ENCODE measurements at regions not wholly inside any gene's neighbourhood (a gene's known extent, or its start where the extent isn't known, plus 50 kb on each side); places are given as distances from the start of the nearest gene placed in this dataset.
"Not testable (repeated sequence)": the region's sequence is repeated elsewhere in the genome, so short reads cannot be mapped to it uniquely, and the experiment has no call there.

- Histone ChIP-seq H2BK5ac (ENCODE audit: low read length) (no peak overlapping the region), H3K18ac (ENCODE audit: low read length) (no peak overlapping the region), H3K79me2 (ENCODE audit: control insufficient read depth, insufficient read depth, low read length) (no peaks in the 10 kb centered on the region), H3K79me1 (ENCODE audit: low read length) (no peaks in the 10 kb centered on the region), H4K5ac (ENCODE audit: low read length) (no peak overlapping the region), H4K8ac (ENCODE audit: low read depth, low read length) (no peak overlapping the region), H3K27me3 (ENCODE audit: insufficient read depth, low read length, poor library complexity) (no peaks in the 10 kb centered on the region), H2AK5ac (ENCODE audit: low read length) (no peak overlapping the region), H2BK120ac (ENCODE audit: low read depth, low read length) (no peak overlapping the region), H2BK15ac (replicated peaks; ENCODE audit: low read depth) (no peak overlapping the region), H3K4me3 (ENCODE audit: low read length) (no peak overlapping the region), H3K9ac (ENCODE audit: low read length) (no peak overlapping the region), H3K56ac (ENCODE audit: low read length) (no peak overlapping the region), H3K23ac (ENCODE audit: low read length) (no peak overlapping the region), H3K4me1 (ENCODE audit: control insufficient read depth, low read depth, low read length) (no peaks in the 10 kb centered on the region), H3K27ac (ENCODE audit: low read depth, low read length) (no peak overlapping the region), H3K4ac (ENCODE audit: low read depth, low read length) (no peak overlapping the region), H3K4me2 (ENCODE audit: low read length) (no peak overlapping the region), H3K36me3 (ENCODE audit: control insufficient read depth, insufficient read depth, low read length) (no peaks in the 10 kb centered on the region)
- no CpG with 5 or more reads among the region's 12 CpGs for WGBS (ENCODE audit: extremely low coverage, insufficient coverage, low lambda C conversion rate)
- no peak for DNase-seq
These were observed 214.9 kb downstream of the FGF9 start for GRCh38 chr13:21885714-21886224.

GRCh38 chr13:21889651-21890050 is 218.8 kb downstream of the FGF9 start:
- H3K23ac ChIP-seq (ENCODE audit: low read length), result no peak overlapping the region
- H2BK15ac ChIP-seq (replicated peaks; ENCODE audit: low read depth), result no peak overlapping the region
- H3K18ac ChIP-seq (ENCODE audit: low read length), result no peak overlapping the region
- H3K4me1 ChIP-seq (ENCODE audit: control insufficient read depth, low read depth, low read length), result no peaks in the 10 kb centered on the region
- no peaks in the 10 kb centered on the region for H3K79me1 ChIP-seq (ENCODE audit: low read length)
- WGBS (ENCODE audit: extremely low coverage, insufficient coverage, low lambda C conversion rate), result no CpG with 5 or more reads among the region's 5 CpGs
- no peak for DNase-seq
- H3K36me3 ChIP-seq (ENCODE audit: control insufficient read depth, insufficient read depth, low read length), result no peaks in the 10 kb centered on the region
- H3K27me3 ChIP-seq (ENCODE audit: insufficient read depth, low read length, poor library complexity), result no peaks in the 10 kb centered on the region
- H3K9ac ChIP-seq (ENCODE audit: low read length), result no peak overlapping the region
- H4K5ac ChIP-seq (ENCODE audit: low read length), result no peak overlapping the region
- H4K8ac ChIP-seq (ENCODE audit: low read depth, low read length), result no peak overlapping the region
- H3K27ac ChIP-seq (ENCODE audit: low read depth, low read length), result no peak overlapping the region
- no peak overlapping the region for H3K4ac ChIP-seq (ENCODE audit: low read depth, low read length)
- H3K4me3 ChIP-seq (ENCODE audit: low read length), result no peak overlapping the region
- H2AK5ac ChIP-seq (ENCODE audit: low read length), result no peak overlapping the region
- H3K4me2 ChIP-seq (ENCODE audit: low read length), result no peak overlapping the region
- H3K79me2 ChIP-seq (ENCODE audit: control insufficient read depth, insufficient read depth, low read length), result no peaks in the 10 kb centered on the region
- H2BK5ac ChIP-seq (ENCODE audit: low read length), result no peak overlapping the region
- H3K56ac ChIP-seq (ENCODE audit: low read length), result no peak overlapping the region
- no peak overlapping the region for H2BK120ac ChIP-seq (ENCODE audit: low read depth, low read length)

- not testable (repeated sequence) for H3K23ac ChIP-seq (ENCODE audit: low read length); H3K27me3 ChIP-seq (ENCODE audit: insufficient read depth, low read length, poor library complexity); H2BK5ac ChIP-seq (ENCODE audit: low read length); H3K79me1 ChIP-seq (ENCODE audit: low read length); H3K9ac ChIP-seq (ENCODE audit: low read length); H2AK5ac ChIP-seq (ENCODE audit: low read length); H3K27ac ChIP-seq (ENCODE audit: low read depth, low read length); H3K56ac ChIP-seq (ENCODE audit: low read length); H3K4me1 ChIP-seq (ENCODE audit: control insufficient read depth, low read depth, low read length); H2BK120ac ChIP-seq (ENCODE audit: low read depth, low read length); H2BK15ac ChIP-seq (replicated peaks; ENCODE audit: low read depth); H3K4me3 ChIP-seq (ENCODE audit: low read length); H3K79me2 ChIP-seq (ENCODE audit: control insufficient read depth, insufficient read depth, low read length); H3K18ac ChIP-seq (ENCODE audit: low read length); H3K4ac ChIP-seq (ENCODE audit: low read depth, low read length); H3K4me2 ChIP-seq (ENCODE audit: low read length); H4K8ac ChIP-seq (ENCODE audit: low read depth, low read length); H3K36me3 ChIP-seq (ENCODE audit: control insufficient read depth, insufficient read depth, low read length); H4K5ac ChIP-seq (ENCODE audit: low read length); DNase-seq
These were observed 219.3 kb downstream of the FGF9 start for GRCh38 chr13:21890220-21890619.

- no peaks in the 10 kb centered on the region for H3K36me3 ChIP-seq (ENCODE audit: control insufficient read depth, insufficient read depth, low read length)
- no peak overlapping the region for H3K27ac ChIP-seq (ENCODE audit: low read depth, low read length)
- no peak for DNase-seq
- H3K27me3 ChIP-seq (ENCODE audit: insufficient read depth, low read length, poor library complexity), result no peaks in the 10 kb centered on the region
- H2BK120ac ChIP-seq (ENCODE audit: low read depth, low read length), result no peak overlapping the region
- H3K4ac ChIP-seq (ENCODE audit: low read depth, low read length), result no peak overlapping the region
- no peak overlapping the region for H3K18ac ChIP-seq (ENCODE audit: low read length)
- no peak overlapping the region for H4K8ac ChIP-seq (ENCODE audit: low read depth, low read length)
- H2BK15ac ChIP-seq (replicated peaks; ENCODE audit: low read depth), result no peak overlapping the region
- H3K79me2 ChIP-seq (ENCODE audit: control insufficient read depth, insufficient read depth, low read length), result no peaks in the 10 kb centered on the region
- H3K4me3 ChIP-seq (ENCODE audit: low read length), result no peak overlapping the region
- H3K79me1 ChIP-seq (ENCODE audit: low read length), result no peaks in the 10 kb centered on the region
- H3K23ac ChIP-seq (ENCODE audit: low read length), result no peak overlapping the region
- H3K9ac ChIP-seq (ENCODE audit: low read length), result no peak overlapping the region
- H3K4me2 ChIP-seq (ENCODE audit: low read length), result no peak overlapping the region
- H3K4me1 ChIP-seq (ENCODE audit: control insufficient read depth, low read depth, low read length), result no peaks in the 10 kb centered on the region
- no peak overlapping the region for H2BK5ac ChIP-seq (ENCODE audit: low read length)
- no peak overlapping the region for H3K56ac ChIP-seq (ENCODE audit: low read length)
- no CpG with 5 or more reads among the region's 10 CpGs for WGBS (ENCODE audit: extremely low coverage, insufficient coverage, low lambda C conversion rate)
- H2AK5ac ChIP-seq (ENCODE audit: low read length), result no peak overlapping the region
- H4K5ac ChIP-seq (ENCODE audit: low read length), result no peak overlapping the region
These were observed 223.2 kb downstream of the FGF9 start for GRCh38 chr13:21894091-21894490.

- no peak for DNase-seq
- Histone ChIP-seq H2BK15ac (replicated peaks; ENCODE audit: low read depth) (no peak overlapping the region), H3K56ac (ENCODE audit: low read length) (no peak overlapping the region), H3K4me3 (ENCODE audit: low read length) (no peak overlapping the region), H2BK5ac (ENCODE audit: low read length) (no peak overlapping the region), H3K27ac (ENCODE audit: low read depth, low read length) (no peak overlapping the region), H2BK120ac (ENCODE audit: low read depth, low read length) (no peak overlapping the region), H3K23ac (ENCODE audit: low read length) (no peak overlapping the region), H3K36me3 (ENCODE audit: control insufficient read depth, insufficient read depth, low read length) (no peaks in the 10 kb centered on the region), H3K9ac (ENCODE audit: low read length) (no peak overlapping the region), H3K18ac (ENCODE audit: low read length) (no peak overlapping the region), H3K4me2 (ENCODE audit: low read length) (no peak overlapping the region), H3K79me2 (ENCODE audit: control insufficient read depth, insufficient read depth, low read length) (no peaks in the 10 kb centered on the region), H3K4ac (ENCODE audit: low read depth, low read length) (no peak overlapping the region), H3K27me3 (ENCODE audit: insufficient read depth, low read length, poor library complexity) (no peaks in the 10 kb centered on the region), H3K79me1 (ENCODE audit: low read length) (no peaks in the 10 kb centered on the region), H3K4me1 (ENCODE audit: control insufficient read depth, low read depth, low read length) (no peaks in the 10 kb centered on the region), H2AK5ac (ENCODE audit: low read length) (no peak overlapping the region), H4K5ac (ENCODE audit: low read length) (no peak overlapping the region), H4K8ac (ENCODE audit: low read depth, low read length) (no peak overlapping the region)
- WGBS (ENCODE audit: extremely low coverage, insufficient coverage, low lambda C conversion rate), result no CpG with 5 or more reads among the region's 22 CpGs
These were observed 224.1 kb downstream of the FGF9 start for GRCh38 chr13:21894703-21895699.
